Esophagus muscularis mucosa (tissue), 4 donors: ENCODE measurements at regions not wholly inside any gene's neighbourhood (a gene's known extent, or its start where the extent isn't known, plus 50 kb on each side); places are given as distances from the start of the nearest gene placed in this dataset.

Source experiments
- DNase-seq: peaks from one replicate; pipeline ENCODE4 v3.0.0-alpha.2; 2017; ENCODE audit errors: extremely low spot score
- H3K27ac ChIP-seq, 4 donors: fragments of 200-600 bp; sonication (generic); replicated peaks in 1 of 4; 1 replicate in 3 of 4; 2 replicates in 1 of 4; pipeline ENCODE4 v1.5.1; 2016 to 2019; ENCODE audit warnings: mild to moderate bottlenecking in 1 of 4
- H3K27me3 ChIP-seq, 4 donors: fragments of 200-600 bp; sonication (generic); one replicate each; pipeline versions ENCODE4 v1.5.1 to v1.6.0; 2016 to 2019
- H3K36me3 ChIP-seq, 4 donors: fragments of 200-600 bp; sonication (generic); one replicate each; pipeline ENCODE4 v1.5.1; 2016 to 2019
- H3K4me1 ChIP-seq, 4 donors: fragments of 200-600 bp; sonication (generic); one replicate each; pipeline ENCODE4 v1.5.1; 2016 to 2019
- H3K4me3 ChIP-seq, 4 donors: fragments of 200-600 bp; sonication (generic); 1 replicate in 2 of 4; 2 replicates in 2 of 4; pipeline ENCODE4 v1.5.1; 2016 to 2019; ENCODE audit warnings: mild to moderate bottlenecking in 4 of 4, moderate library complexity in 1 of 4
- H3K9me3 ChIP-seq, 4 donors: fragments of 200-600 bp; sonication (generic); 1 replicate in 3 of 4; 2 replicates in 1 of 4; pipeline ENCODE4 v1.5.1; 2016 to 2019
- EP300 ChIP-seq: sonication (generic); formaldehyde crosslinking; IDR thresholded peaks from one replicate; pipeline ENCODE4 v1.6.1; 2017; ENCODE audit warnings: antibody characterized with exemption
- POLR2A ChIP-seq: fragments of 450-650 bp; IDR thresholded peaks from one replicate; pipeline ENCODE4 v1.6.1; 2017; ENCODE audit warnings: antibody characterized with exemption, moderate library complexity, mild to moderate bottlenecking, low read depth
- POLR2AphosphoS5 ChIP-seq, 2 donors: sonication (generic); formaldehyde crosslinking; IDR thresholded peaks; one replicate each; pipeline ENCODE4 v1.6.1; 2017; ENCODE audit warnings: antibody characterized with exemption in 2 of 2
- WGBS: methylation state at CpG from one replicate; pipeline ENCODE4 v1.1.5; 2018; 5-methylcytosine and 5-hydroxymethylcytosine counted together
- intact Hi-C: fragments of 100-400 bp; cut with DNase I; formaldehyde crosslinking; loops from one replicate; pipeline ENCODE4 v1.15.1; 2023
- TF ChIP-seq, protein P1 (sequence below), 3 experiments: fragments of 200-600 bp in 2 of 3; fragments of 450-650 bp in 1 of 3; sonication (generic) in 2 of 3; IDR thresholded peaks; one replicate each; pipeline ENCODE4 v1.5.1; 2017 to 2019; ENCODE audit warnings: antibody characterized with exemption in 3 of 3, mild to moderate bottlenecking in 2 of 3, moderate library complexity in 1 of 3

DNA sequence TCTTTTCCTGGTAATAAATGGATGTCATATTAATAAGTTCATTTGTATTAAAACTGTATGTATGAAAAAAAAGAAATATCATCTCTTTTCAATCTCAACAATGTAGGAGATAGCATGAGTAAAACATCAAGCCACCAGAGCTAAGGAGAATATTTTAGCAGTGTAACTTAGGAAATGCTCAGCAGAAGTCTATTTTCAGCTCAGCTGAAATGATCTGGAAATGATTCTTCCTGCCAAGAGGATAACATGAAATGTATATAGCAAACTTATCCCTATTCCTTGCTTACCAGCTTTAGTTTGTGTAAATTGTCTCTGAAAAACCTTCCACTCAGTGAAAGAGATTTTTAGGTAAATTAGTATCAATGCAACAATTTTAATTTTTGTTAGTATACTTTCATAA, 1194.4 kb downstream of the SLITRK1 start:
- Histone ChIP-seq H3K9me3 (no peaks in the 10 kb centered on the region), H3K4me3 (no peak overlapping the region), H3K4me1 (no peaks in the 10 kb centered on the region), H3K27me3 (no peaks in the 10 kb centered on the region), H3K36me3 (no peaks in the 10 kb centered on the region), H3K27ac (no peak overlapping the region)
- no peak for DNase-seq
- TF ChIP-seq POLR2AphosphoS5 (IDR thresholded peaks at IDR 0.05), result no peak
- TF ChIP-seq, protein P1, sequence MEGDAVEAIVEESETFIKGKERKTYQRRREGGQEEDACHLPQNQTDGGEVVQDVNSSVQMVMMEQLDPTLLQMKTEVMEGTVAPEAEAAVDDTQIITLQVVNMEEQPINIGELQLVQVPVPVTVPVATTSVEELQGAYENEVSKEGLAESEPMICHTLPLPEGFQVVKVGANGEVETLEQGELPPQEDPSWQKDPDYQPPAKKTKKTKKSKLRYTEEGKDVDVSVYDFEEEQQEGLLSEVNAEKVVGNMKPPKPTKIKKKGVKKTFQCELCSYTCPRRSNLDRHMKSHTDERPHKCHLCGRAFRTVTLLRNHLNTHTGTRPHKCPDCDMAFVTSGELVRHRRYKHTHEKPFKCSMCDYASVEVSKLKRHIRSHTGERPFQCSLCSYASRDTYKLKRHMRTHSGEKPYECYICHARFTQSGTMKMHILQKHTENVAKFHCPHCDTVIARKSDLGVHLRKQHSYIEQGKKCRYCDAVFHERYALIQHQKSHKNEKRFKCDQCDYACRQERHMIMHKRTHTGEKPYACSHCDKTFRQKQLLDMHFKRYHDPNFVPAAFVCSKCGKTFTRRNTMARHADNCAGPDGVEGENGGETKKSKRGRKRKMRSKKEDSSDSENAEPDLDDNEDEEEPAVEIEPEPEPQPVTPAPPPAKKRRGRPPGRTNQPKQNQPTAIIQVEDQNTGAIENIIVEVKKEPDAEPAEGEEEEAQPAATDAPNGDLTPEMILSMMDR (IDR thresholded peaks at IDR 0.05), result no peak
- intact Hi-C loops, result no loop called here

DNA sequence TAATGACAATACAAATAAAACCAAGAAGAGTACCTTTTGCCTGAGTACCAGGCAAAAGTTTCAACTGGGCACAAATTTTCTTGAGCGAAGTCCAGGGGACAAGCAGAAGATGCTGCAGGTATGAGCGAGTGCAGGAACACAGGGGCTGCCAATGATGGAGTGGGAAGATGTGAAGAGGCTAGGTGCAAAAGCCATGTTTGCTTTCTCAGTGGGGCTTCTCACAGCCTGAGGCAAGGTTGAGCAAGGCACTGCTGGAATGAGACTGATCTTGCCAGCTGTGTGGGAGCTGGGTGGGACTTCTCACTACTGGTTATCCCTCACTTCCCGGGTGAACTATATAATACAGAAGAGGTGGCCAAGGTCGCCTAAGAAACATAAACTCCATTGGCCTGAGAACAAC, 1200.7 kb downstream of the SLITRK1 start:
- TF ChIP-seq POLR2A (no peak), EP300 (no peak), POLR2AphosphoS5 (IDR thresholded peaks at IDR 0.05) (no peak)
- TF ChIP-seq, protein P1 (IDR thresholded peaks at IDR 0.05), result no peak
- intact Hi-C loops, result no loop called here
- no peak overlapping the region for H3K4me3 ChIP-seq
- H3K27me3 ChIP-seq, result no peaks in the 10 kb centered on the region
- DNase-seq, result no peak
- no peaks in the 10 kb centered on the region for H3K4me1 ChIP-seq
- H3K27ac ChIP-seq, result no peak overlapping the region
- WGBS, result 70% methylated on average over 4 of the region's 4 CpGs
- no peaks in the 10 kb centered on the region for H3K9me3 ChIP-seq
- no peaks in the 10 kb centered on the region for H3K36me3 ChIP-seq

DNA sequence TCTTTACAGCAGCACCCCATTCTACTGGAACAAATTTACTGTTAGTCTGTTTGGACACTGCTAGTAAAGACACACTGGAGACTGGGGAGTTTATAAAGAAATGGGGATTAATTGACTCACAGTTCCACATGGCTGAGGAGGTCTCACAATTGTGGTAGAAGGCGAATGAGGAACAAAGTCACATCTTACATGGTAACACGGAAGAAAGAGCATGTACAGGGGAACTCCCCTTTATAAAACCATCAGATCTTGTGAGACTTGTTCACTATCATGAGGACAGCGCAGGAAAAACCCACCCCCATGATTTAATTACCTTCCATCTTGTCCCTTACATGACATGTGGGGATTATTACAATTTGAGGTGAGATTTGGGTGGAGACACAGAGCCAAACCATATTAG, 1204.2 kb downstream of the SLITRK1 start:
- WGBS, result 87% methylated on average over 3 of the region's 3 CpGs

DNA sequence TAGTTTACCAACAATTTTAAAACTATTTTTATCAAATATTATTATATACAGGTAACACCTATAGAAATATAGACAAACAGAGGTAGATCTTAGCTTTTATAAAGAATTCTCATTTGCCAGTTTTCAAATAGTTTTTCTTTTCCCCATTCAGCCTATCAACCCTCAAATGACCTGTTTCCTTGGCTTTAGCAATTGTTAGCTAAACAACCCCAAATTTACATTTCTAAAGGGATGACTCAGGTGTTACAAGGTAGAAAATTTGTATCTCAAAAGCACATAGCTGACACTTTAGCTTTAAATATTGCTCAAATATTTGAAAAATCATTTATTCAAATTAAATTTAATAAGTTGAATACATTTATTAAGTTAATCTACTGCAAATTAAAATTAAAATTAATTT, 1207.2 kb downstream of the SLITRK1 start:
- no peak for DNase-seq
- no peaks in the 10 kb centered on the region for H3K4me1 ChIP-seq
- TF ChIP-seq POLR2A, result no peak
- TF ChIP-seq POLR2AphosphoS5 (IDR thresholded peaks at IDR 0.05), result no peak
- no peak for TF ChIP-seq EP300
- TF ChIP-seq, protein P1 (IDR thresholded peaks at IDR 0.05), result no peak

More for the DNA sequence above, 1204.2 kb downstream of the SLITRK1 start:
- intact Hi-C loops, result no loop called here
- H3K27ac ChIP-seq, result no peak overlapping the region
- H3K9me3 ChIP-seq, result no peaks in the 10 kb centered on the region
- H3K4me1 ChIP-seq, result no peaks in the 10 kb centered on the region
- H3K27me3 ChIP-seq, result no peaks in the 10 kb centered on the region
- TF ChIP-seq, protein P1 (IDR thresholded peaks at IDR 0.05), result no peak
- TF ChIP-seq POLR2A (no peak), EP300 (no peak), POLR2AphosphoS5 (IDR thresholded peaks at IDR 0.05) (no peak)
- DNase-seq, result no peak
- H3K36me3 ChIP-seq, result no peaks in the 10 kb centered on the region
- no peak overlapping the region for H3K4me3 ChIP-seq

DNA sequence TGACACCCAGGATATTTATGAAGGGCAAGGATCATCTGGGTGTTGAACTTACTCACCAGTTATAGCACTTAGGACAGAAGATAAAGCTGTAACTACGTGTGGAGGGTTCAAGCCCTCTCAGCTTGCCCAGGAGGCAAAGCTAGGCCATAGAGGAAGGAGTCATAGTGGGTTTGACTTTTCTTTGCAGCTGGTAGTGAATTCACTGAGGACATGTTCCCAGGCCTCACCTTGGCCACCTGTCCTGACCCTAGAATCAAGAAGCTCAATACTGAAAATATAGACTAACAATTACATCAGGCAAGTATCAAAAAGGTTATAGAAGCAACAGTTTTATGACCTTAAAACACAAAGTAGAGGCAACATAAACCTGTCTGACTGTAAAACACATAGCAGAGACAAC, 1207.7 kb downstream of the SLITRK1 start:
- Histone ChIP-seq H3K36me3 (no peaks in the 10 kb centered on the region), H3K27me3 (no peaks in the 10 kb centered on the region), H3K4me1 (no peaks in the 10 kb centered on the region), H3K27ac (no peak overlapping the region), H3K4me3 (no peak overlapping the region), H3K9me3 (no peaks in the 10 kb centered on the region)
- TF ChIP-seq POLR2A, result no peak
- TF ChIP-seq POLR2AphosphoS5 (IDR thresholded peaks at IDR 0.05), result no peak
- TF ChIP-seq, protein P1 (IDR thresholded peaks at IDR 0.05), result no peak
- TF ChIP-seq EP300, result no peak
- 80% methylated on average over 1 of the region's 1 CpG for WGBS
- intact Hi-C loops, result no loop called here
- no peak for DNase-seq

More for the DNA sequence above, 1207.2 kb downstream of the SLITRK1 start:
- intact Hi-C loops, result no loop called here
- no peaks in the 10 kb centered on the region for H3K27me3 ChIP-seq
- H3K4me3 ChIP-seq, result no peak overlapping the region
- no peaks in the 10 kb centered on the region for H3K36me3 ChIP-seq
- no peaks in the 10 kb centered on the region for H3K9me3 ChIP-seq
- H3K27ac ChIP-seq, result no peak overlapping the region
